AG20443 (cell line): ENCODE measurements at regions not wholly inside any gene's neighbourhood (a gene's known extent, or its start where the extent isn't known, plus 50 kb on each side); places are given as distances from the start of the nearest gene placed in this dataset.
A peak's percentile ranks its signal among the peaks of the same experiment; 100 is the strongest.

Experiments
- DNase-seq: peaks from one replicate; pipeline ENCODE4 v3.0.0; 2012; ENCODE audit warnings: low spot score, mixed read lengths

GRCh38 chr3:102084006-102084405, 234.7 kb downstream of the NFKBIZ start:
- DNase-seq = peak; percentile 51

DNA sequence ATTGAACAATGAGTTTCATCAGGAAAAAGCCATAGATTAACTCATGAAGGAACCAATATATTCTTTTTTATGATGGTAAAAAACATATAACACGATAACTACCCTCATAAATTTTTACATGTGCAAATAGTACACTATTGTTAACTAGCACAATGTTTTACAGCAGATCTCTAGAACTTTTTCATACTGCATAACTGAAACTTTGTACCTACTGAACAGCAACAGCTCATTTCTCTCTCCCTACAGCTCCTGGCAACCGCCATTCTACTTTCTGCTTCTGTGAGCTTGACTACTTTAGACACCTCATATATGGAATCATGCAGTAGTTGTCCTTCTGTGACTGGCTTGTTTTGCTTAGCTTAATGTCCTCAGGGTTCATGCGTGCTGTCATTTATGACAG, 235.4 kb downstream of the NFKBIZ start:
- no peak for DNase-seq

DNA sequence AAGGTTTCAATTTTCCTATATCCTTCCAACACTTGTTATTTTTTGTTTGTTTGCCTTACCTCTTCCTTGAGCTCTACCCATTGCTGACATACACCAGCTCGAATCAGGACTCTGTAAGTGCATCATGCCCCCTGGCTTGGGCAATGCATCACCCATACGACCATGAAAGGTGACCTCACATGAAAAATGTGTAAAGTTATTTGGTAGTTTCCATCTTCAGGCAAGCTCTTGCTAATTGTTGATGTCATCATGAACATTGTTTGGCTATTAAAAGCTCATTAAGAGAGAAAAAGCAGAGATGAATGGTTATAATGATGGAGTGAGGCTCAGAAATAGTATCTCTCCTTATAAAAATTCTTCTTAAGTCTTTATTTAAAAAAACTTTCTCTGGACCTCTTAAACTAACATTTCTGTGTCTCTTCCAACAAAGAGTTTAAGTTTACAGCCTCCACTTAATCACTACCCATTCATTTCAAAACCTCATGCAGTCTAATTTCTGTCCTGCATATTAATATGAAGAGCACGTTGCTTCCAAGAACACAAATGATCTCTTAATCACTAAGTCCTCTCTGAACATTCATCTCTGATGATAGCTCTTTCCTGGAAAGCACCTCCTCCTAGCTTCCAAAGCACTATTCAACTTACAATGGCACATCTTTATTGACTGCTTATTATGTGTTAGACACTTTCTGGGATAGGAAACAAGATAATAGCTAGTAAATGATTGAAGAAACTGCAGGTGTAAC, 236.3 kb downstream of the NFKBIZ start:
- no peak for DNase-seq

GRCh38 chr3:102087236-102087635, 237.9 kb downstream of the NFKBIZ start:
- DNase-seq = no peak

DNA sequence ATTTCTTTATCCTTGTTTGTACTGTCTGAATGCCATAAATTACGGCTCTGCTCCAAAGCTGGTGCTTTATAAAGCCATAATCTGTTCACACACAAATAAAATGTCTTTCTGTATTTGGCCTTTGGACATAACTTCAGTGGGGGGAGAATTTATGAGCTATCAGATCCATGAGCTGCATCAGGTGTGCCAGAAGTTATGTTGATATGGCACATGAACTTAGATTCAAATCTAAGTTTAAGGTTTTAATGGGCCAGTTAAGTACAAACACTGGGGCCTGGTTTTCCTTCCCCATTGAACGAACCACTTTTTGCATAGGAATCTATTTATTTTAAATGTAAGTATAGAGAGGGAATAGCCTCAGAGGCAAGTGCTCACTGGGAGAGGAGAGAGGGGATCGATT, 239.9 kb downstream of the NFKBIZ start:
- DNase-seq = no peak

GRCh38 chr3:102089904-102090720, 240.8 kb downstream of the NFKBIZ start:
- DNase-seq = peak; percentile 24

- DNase-seq = peak; percentile 19
These were observed 241.4 kb downstream of the NFKBIZ start for GRCh38 chr3:102090721-102091045.

GRCh38 chr3:102091358-102091757, 242.0 kb downstream of the NFKBIZ start:
- DNase-seq = no peak

DNA sequence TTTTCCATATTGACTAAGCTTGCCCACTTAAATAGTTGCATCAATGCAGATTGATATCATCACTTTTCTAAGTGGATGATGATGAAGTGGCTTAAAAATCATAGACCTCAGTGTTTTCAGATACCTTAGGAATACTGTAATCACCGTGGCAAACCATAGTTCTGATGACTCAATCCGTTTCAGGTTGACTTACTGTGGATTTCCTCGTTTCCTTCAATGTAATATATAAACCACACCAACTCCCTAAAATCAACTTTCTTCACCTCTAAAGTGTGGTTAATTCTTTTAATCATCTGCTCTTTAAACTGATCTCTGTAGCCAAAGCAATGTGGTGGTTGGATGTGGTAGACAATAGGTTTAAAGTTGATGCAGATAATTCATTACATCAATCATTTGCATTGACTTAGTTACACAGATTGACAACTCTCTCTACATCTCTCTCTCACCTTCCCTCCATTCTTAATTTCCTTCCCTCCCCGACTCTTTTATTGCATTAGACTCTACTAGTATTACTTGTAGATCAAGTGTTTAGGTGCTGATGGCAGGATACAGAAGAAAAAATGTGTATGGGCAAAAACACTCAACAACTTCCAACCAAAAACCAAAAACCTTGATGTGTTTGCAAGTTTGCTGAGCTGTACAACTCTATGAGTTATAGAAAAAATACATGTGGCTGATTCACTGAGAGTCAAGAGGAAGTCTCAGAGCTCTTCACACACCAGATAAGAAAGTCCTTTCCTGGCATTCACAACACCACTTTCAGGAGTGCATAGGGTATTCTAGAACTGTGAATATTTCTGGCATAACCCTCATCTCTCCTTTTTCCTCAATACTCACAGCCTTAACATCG, 243.5 kb downstream of the NFKBIZ start:
- DNase-seq = no peak

DNA sequence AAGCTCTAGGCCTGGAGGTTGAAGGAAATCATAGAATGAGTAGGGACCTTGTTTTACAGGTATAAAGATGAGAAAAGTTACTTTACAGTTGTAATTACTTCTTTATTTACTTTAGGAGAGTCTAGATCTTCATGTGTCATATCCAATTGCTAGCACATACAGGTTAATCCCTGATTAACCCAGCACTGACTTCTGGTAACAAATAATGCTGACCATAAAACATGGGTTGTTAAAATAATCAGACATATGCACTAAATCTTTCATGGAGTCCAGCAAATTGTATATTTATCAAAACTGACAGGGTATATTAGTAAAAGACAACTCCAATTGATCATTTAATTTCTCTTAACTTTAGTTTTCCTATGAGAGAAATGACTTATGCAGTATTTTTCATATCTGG, 245.2 kb downstream of the NFKBIZ start:
- no peak for DNase-seq

- DNase-seq = no peak
These were observed 246.1 kb downstream of the NFKBIZ start for GRCh38 chr3:102095383-102095782.

DNA sequence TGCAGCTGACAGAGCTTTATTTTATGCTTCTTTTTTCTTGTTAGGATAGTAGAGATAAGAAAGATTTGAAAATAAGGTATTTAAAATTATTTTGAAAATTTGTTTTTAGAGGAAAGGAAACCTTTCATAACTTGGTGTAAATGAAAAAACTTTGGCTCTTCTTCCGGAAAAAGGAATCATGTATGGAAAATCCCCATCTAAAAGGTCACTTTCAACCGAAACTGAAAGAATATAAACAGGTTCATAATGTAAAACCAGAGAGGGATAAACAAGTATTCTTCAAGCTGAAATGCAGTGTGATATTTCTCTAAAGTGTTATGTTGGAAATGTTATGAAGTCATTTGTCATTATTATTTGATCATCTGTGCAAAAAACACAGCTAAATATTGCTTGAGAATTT, 246.8 kb downstream of the NFKBIZ start:
- no peak for DNase-seq

DNA sequence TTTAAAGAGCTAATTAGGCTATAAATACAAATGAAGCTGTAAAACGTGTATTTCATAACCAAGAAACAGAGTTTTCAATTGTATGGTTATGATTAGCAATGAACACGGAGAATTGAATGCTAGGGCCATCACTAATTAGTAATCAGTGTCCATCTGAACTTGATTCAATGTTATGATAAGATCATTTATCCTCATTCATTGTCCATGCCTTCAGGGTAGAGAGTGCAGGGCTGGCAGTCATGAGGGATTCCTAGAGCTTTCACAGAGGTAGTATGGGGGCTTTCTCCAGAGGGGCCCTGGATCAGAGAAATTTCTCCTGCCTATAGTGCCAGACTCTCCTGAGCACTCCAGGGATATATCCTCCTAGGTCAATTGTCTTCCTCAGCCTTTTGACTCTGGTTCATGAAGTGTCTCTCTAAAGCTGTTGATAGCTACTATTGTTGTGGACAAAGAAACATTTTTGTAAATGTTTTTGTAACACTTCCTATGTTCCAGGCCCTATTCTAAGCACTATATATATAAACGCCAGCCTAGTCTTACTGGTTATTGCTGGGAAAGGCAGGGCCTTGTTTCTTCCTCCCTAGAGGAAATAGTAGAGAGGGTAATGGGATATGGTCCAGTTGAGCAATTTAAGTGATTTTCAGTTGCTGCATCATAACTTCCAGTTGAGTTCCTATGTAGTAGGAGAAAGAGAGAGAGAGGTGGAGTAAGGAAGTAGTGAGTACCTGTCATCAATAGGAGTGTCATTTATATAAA, 249.0 kb downstream of the NFKBIZ start:
- DNase-seq = no peak

- DNase-seq = no peak
These were observed 250.6 kb downstream of the NFKBIZ start for GRCh38 chr3:102099913-102100312.

DNA sequence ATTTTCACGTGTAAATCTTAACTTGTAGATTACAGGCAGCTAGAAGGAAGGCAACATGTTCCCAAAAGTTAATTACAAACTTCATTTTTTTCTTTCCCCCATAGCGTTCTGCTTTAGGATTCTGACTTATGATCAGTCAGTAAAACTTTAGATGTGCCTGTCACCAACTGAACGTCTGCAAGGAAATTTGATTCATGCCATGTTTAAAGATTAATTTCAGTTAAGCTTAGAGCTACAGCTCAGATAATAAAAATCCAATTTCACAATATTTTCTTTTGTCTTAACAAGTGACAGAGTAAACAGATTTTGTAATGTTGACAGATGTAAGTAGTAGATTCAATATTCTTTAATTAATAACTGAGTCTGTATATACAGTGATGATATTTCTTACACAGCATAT, 253.1 kb downstream of the NFKBIZ start:
- DNase-seq = no peak

DNA sequence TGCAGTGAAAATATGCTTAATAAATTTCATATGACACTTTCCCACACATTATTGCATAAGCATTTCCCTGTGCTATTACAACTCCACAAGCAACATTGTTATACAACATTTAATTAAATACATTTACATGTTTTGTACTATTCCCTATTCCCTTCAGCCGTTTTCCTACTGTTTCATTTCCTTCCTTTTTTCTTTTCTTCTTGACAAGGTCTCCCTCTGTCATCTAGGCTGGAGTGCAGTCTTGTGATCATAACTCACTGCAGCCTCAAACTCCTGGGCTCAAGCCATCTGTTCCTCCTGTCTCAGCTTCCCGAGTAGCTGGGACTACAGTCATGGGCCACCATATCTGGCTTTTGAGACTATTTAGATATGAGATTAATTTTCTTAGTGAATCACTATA, 254.7 kb downstream of the NFKBIZ start:
- no peak for DNase-seq

GRCh38 chr3:102105193-102105592, 255.9 kb downstream of the NFKBIZ start:
- no peak for DNase-seq

- DNase-seq = no peak
These were observed 257.2 kb downstream of the NFKBIZ start for GRCh38 chr3:102106416-102107097.

DNA sequence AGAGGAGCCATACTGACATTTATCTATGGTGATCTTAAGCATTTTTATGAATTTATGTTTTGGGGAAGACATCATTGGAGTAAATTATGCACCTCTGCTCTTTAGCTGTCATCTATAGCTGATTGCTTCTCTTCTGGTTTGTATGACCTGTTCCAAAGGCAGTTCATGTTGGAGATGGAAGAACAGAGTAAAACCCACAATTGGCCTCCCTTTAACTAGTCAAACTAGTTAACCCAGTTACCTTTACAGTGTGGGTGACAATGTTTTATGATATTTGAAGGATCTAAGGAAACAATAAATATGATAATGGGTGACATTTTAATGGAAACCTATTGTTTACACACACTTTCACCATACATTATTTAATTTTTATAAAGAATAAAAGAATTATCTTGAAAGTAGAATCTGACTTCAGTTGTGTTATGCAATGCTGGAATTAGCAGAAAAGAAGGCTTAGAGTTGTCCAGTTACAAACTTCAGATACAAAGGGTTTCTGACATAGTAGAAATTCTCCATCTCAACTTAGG, 263.5 kb downstream of the NFKBIZ start:
- DNase-seq = no peak

GRCh38 chr3:102113421-102114041, 264.2 kb downstream of the NFKBIZ start:
- no peak for DNase-seq
